GM21825 (cell line): ENCODE measurements at regions not wholly inside any gene's neighbourhood (a gene's known extent, or its start where the extent isn't known, plus 50 kb on each side); places are given as distances from the start of the nearest gene placed in this dataset.

Source experiments
- ATAC-seq: cut with Tn5 transposase; IDR thresholded peaks from one replicate; pipeline ENCODE4 v1.9.1; 2021; ENCODE audit warnings: mild to moderate bottlenecking, moderate library complexity; ENCODE audit not compliant: unreplicated experiment

- no peak for ATAC-seq
These were observed 312.2 kb upstream of the MAF start for GRCh38 chr16:79912592-79913310.

GRCh38 chr16:79911660-79912059, 311.1 kb upstream of the MAF start:
- ATAC-seq: no peak

DNA sequence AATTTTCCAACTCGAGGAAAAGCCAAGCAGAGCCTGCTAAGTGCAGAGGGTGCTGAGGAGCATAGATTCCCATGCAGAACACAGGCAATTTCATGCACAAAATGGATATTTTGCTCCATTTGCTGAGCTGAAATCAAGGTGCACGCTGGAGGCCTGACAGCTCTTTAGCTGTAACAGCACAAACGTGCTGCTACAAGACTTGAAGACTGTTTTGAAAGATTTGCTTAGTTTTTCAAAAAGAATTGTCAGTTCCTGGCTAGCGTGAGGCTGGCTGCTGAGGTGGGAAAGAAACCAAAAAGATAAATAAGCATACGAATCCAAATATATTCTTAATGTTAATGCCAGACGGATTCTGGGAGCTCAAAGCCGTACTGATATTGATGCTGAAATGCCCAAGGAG, 309.0 kb upstream of the MAF start:
- ATAC-seq: no peak

DNA sequence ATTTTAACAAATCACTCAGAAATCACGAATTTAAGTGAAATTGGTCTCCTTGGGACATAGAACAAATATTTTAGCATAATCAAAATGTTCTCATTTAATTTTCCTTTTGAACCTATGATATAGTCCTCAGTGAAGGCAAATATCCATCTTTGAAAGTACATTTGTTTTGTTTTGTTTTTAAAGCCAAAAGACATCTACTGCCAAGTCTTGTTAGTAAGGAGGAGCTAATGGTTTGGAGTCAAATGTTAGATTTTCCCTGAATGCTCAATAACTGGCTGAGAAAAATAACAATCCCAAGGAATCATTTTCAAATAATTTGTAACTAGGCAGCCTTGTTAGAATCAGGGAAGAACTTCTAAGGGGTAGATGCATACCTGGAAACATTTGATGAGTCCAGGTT, 302.9 kb upstream of the MAF start:
- no peak for ATAC-seq

- no peak for ATAC-seq
These were observed 301.8 kb upstream of the MAF start for GRCh38 chr16:79902351-79902750.

GRCh38 chr16:79901522-79901921, 301.0 kb upstream of the MAF start:
- no peak for ATAC-seq

DNA sequence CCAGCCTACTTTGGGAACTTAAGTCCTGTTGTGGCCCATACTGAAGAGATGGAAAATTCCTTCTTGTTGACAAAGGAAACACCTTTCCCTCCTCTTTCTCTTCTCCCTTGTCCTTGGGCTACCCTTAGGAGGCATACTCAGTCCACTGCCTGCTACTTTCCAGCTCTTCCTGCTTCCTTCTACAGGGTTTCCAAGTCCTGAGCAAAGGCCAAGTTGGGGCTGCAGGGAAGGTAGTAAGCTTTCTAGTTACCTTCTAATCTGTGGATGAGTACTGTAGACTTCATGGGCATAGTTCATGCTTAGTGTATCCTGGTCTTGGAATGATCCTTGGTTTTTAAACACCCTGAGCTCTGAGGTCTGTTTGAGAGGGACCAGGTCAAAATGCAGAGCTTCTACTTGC, 299.2 kb upstream of the MAF start:
- ATAC-seq: no peak

DNA sequence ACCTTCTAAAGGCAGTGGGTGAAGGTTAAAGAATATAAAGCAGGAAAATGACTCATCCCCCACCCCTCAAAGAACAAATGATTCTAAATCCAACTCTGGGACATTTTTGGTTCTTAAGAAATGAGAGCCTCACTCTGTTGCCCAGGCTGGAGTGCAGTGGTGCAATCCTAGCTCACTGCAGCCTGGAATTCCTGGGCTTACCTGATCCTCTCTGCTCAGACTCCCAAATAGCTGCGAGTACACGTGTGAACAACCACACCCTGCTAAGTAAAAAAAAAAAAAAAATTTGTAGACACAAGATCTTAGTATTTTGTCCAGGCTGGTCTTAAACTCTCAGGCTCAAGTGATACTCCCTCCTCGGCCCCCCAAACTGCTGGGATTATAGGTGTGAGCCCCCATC, 298.8 kb upstream of the MAF start:
- no peak for ATAC-seq

DNA sequence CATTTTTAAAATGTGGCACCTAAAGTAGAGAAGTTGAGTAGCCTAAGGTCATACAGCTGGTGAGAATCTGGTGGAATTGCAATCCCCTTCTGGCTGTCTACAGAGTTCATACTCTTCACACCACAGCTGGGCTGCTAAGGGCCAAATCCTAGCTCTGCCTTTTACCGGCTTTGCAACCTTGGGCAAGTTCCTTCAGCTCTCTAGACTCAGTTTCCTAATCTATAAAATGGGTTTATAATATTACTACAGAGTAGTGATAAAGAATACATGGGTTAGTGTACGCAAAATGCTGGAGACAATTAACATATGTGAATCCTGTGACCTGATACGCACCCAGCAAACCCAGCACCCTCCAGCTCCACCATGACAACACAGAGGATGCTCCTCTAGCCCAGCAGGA, 298.2 kb upstream of the MAF start:
- no peak for ATAC-seq

- ATAC-seq: no peak
These were observed 297.1 kb upstream of the MAF start for GRCh38 chr16:79897453-79898146.

GRCh38 chr16:79897104-79897452, 296.5 kb upstream of the MAF start:
- ATAC-seq: no peak

GRCh38 chr16:79895917-79896203, 295.3 kb upstream of the MAF start:
- no peak for ATAC-seq

DNA sequence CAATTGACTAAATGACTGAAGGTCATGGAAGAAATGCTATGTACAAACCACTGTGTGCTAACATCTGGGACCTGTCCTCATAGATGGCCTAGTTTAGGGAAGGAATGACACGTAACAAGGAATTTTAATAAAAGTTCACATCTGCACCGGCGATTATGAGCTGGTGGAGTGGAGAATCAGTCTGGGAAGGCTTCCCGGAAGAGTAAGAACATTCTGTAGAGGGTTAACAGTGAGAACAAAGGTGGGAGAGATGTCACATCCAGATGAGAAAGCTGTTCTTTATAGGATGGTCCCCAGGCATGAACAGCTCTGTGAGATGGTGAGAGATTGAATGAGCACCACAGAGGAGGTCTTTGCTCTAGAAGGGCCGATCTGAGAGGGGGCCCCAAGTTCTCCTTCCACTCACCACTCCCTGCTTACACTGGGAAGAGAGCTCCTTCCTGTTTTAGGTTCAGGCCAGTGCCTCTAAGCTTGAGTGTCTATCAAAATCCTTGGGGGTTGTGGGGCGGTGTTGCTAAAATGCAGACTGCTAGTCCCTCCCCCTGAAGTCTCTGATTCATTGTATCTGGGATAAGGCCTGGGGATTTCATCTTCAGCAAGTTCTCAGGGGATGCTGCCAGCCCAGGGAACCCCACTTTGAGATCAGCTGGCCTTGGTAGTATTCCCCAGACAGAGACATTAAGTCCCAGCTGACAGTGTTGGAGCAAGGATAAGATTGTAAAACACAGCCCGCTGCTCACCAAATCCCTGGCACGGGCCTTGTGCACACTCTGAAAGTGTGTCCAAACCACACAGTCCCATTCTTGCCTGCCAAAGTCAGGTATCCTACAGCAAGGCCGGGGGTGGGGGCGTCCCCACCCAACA, 294.7 kb upstream of the MAF start:
- no peak for ATAC-seq

- ATAC-seq: no peak
These were observed 292.9 kb upstream of the MAF start for GRCh38 chr16:79893445-79893844.

GRCh38 chr16:79892278-79892677, 291.7 kb upstream of the MAF start:
- ATAC-seq: no peak

GRCh38 chr16:79891458-79891857, 290.9 kb upstream of the MAF start:
- no peak for ATAC-seq

- ATAC-seq: no peak
These were observed 287.3 kb upstream of the MAF start for GRCh38 chr16:79887541-79888540.

DNA sequence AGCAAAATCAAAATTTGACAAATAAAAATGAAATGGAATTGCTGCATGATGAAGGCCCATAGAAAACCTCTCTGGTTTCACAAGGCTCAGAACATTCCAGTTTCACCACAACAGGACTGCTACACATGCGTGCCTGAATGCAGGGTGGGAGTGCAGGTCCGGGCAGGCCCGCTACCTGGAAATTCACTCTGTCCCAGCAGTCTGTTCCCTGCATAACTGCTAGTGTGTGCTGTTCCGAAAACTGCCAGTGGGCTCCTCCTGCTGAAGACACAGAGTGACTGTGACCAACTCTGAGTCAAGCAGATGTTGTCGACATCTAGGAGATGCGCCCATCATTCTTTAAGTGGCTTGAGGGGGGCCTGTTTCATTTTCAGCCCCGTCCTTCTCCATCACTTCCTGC, 284.8 kb upstream of the MAF start:
- no peak for ATAC-seq

DNA sequence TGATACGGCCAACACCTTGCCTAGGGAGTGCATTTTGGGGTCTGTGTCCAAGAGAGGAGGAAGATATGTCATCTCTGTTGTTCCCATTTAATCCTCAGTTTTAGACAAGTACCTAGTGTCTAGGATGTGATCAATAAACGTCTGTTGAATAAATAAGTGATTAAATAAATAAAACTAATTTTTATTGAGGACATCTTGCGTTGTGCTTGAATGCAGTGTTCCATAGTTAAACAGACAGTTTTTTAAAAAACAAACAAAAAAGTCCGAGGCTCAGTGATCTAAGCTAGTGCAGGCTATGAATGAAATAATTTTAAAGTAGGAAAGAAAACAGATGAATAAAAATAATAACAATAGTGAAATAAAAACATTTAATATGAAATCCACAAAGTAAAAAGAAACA, 283.0 kb upstream of the MAF start:
- no peak for ATAC-seq

- no peak for ATAC-seq
These were observed 281.9 kb upstream of the MAF start for GRCh38 chr16:79882340-79883005.
